Superior temporal gyrus (tissue), 1 donor: ENCODE measurements at regions not wholly inside any gene's neighbourhood (a gene's known extent, or its start where the extent isn't known, plus 50 kb on each side); places are given as distances from the start of the nearest gene placed in this dataset.

Experiments used
- DNase-seq: peaks from one replicate; pipeline ENCODE4 v3.0.0-alpha.2; 2016; ENCODE audit errors: extremely low spot score

DNA sequence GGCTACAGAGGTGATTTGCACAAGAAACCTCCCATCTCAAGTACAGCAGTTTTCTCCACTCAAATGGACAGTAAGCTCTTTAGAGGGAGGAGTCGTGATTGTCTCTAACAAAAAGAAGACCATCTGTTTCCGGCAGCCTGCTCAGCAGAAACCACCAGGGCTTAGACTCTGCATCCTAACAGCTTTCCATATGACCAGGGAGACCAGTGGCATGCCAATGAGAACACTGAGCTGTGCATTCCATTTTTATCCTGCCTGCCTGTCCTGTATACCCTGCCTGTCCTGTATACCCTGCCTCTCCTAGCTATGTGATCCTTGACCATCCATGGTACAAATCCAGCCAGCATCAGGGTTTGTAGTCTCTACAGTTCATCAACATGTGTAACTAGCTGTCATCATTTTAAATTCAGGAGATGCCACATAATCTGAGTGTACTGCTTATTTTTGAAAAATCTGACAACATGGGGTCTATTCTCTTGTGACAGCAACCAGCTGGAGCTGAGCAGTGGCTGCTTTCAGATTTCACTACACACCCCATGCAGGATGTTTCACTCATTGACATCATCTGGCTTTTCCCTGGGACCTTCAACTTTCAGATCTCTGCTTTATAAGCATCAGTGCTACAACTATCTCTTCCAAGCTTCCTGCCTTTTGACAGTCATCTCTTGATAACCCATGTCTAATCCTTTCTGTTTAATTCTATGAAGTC, 50.5 kb upstream of the POU2AF2 start:
- DNase-seq, result no peak

DNA sequence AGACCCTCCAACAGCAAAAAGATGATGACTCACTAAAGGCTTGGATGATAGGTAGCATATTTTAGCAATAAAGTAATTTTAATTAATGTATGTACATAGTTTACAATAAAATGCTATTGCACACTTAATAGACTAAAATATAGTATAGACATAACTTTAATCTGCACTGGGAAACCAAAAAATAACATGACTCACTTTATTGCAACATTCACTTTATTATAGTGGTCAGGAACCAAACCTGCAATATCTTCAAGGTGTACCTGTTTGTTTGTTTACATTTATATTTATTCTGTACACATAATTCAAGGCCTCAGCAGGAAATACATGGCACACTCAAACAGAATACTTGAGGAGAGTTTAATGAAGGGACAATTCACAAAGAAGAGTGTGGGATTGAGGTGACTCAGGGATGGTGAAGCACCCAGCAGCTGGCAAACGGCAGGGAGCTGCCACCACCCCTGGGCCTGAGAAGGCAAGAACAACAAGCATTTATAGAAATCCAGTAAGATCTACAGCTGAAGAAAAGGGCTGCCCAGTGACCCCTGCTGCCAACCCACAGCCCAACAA, 51.5 kb upstream of the POU2AF2 start:
- DNase-seq, result no peak

DNA sequence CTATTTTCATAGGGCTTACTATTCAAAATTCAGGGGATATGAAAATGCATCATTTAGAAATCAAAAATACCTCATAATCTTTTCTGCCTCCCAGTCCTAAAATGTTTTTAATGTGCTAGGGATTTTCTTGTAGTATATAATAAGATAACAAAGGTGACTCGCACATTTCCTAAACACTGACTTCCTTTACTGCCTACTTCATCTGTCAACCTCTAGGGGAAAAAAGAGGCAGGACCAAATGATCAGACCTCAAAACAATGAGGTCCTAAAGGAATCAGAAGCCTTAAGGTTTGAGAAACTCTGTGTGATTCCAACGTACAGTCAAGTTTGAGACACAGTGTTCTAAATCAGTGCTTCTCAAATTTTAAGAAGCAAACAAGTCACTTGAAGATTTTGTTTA, 56.1 kb upstream of the POU2AF2 start:
- DNase-seq, result no peak

DNA sequence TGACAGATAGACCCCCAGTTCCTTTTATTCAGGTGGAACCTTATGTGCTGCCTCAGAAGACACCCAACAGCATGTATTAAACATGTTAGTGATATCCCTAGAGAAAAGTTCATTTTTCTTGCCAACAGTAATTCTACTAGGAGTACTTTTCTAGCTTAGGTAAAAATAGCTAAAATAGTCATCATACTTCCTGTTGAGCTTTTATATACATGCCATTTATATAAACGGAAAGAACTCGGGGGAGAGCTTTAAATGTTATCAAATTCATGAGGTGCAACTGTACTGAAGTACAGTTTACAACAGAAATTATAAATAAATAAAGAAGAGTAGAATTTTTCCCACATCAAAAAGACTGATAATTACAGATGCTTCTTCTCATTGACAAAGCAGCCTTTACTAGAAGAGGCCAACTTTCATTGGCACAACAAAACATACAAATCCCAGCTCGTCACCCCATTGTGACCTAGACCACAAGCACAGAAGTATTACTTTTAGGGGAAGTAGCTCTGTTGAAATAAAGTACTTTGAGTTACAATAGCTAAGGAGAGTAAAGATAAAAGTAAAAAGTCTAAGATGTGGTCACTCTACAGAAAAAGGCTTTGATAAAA, 59.1 kb upstream of the POU2AF2 start:
- DNase-seq, result no peak

DNA sequence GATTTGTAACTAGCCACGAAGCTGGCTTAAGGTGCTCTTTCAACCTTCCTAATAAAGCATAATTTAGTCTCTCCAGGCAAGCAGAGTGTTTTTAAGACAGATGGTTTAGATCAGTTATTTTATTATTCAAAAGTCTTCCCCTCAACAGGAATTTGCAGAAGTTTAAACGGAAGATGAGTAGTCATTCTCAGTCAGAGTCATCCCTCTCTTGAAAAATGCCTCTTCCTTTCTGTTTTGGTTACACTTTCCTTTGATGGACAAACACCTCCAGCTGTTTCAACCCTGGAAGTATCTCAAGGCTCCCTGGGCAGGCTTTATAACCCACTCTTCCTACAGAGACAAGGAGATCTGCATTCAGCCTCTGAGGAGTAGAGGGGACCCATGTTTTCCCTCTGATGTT, 60.3 kb upstream of the POU2AF2 start:
- DNase-seq, result no peak

DNA sequence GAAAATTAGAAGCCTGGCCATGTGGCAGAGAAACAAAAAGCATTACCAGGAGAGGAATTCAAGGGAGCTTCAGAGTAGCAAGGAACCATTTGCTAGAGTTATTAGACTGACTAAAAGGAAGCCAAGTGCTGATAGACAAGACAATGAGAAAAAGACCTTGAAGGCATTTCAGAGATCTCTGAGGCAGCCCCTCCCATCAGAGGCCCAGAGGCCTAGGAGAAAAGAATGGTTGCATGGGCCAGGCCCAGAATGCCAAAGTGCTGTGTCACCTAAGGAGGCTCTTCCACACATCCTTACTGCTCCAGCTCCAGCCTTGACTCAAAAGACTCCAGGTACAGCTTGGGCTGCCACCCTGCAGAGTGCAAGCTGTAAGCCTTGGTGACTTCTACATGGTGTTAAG, 61.8 kb upstream of the POU2AF2 start:
- DNase-seq, result no peak

DNA sequence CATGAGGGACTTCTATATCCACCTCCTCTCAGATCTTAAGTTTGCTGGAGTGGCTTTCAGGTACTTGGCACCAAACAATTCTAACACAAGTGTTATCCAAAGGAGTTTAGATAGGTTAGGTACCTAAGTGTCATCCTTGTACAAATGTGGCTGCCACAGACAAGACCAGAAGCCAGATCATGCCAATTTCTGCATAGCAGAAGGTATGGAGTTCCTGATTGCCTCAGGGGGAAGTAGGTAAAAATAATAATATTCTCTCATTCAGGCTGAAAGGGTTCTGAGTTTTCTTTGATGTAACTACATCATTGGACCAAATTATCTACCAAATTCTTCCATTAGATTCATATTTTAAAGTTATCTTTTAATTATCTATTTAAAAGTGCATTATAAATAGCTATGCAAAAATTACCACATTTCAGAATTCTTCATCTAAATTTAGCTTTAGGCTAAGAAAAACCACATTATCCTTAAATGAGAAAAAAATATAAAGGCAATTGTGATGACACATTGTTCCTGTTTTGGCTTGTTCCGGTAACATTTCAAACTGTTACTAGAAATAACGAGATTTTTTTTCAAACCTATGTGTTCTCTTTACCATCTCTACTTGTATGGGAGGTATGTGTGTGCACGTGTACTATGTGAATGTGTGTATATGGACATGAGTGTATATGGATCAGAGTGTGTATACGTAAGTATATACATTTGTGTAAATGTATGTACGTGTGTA, 66.2 kb upstream of the POU2AF2 start:
- no peak for DNase-seq

DNA sequence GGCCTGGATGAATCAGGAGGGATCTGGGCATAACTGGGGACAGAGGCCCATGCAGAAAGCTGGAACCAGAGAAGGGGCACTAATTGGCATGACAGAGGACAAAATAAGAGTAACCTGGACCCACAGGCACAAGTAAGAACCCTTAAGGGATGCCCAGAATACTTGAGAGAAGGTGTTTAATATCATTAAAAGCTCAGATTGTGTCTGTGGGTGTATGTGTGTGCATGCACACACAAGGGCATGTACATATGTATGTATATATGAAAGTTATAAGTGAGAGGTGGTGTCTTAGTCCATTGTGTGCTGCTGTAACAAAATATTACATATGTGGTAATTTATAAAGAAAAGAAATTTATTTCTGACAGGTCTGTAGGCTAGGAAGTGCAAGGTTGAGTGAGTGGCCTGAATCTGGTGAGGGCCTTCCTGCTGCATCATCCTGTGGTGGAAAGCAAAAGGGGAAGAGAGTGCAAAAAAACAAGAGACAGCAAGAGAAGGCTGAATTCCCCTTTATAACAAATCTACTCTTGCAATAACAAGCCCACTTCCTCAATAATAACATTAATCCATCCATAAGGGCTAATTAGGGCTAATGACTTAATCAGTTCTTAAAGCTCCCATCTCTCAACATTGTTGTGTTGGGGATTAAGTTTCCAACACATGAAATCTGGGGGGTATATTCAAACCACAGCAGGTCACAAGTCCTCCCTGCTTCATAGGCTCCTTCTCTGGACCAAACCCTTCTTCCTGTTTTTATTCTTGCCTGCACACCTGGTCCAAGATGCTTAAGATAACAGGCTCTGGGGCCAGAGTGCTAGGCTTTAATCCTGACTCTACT, 68.3 kb upstream of the POU2AF2 start:
- no peak for DNase-seq

DNA sequence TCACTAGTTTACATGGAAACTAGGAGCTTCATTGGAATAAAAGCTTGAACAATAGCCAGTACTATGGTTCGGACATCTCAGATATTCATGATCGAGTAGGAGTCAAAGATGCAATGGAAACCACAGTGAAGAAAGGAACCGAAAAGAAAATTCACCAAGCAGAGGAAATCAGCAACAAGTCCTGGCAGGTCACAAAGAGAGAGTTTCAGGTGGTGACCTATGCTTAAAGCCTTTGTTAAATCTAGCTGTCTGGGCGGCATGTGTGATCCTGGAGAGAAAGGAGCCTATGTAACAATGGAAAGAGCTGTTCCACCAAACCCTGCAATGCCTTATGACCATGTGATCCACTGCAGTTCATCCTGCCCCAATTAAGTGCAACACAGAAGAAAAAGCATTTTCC, 68.9 kb upstream of the POU2AF2 start:
- no peak for DNase-seq

DNA sequence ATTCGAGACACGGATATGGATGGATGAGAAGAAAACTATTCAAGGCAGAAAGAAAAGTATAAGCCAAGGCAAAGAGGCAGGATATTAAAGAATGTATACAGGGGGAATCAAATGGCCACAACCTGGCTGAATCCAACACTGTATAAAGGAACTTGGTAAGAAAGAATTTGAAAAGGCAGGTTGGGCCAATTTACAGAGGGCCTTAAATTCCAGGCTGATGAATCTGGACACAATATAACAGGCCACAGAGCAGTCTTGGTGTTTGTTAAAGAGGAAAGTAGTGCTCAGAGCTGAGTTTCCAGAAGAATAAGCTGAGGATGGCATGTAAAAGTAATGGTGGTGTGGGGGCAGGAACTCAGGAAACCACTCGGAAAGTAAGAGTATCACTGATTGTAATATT, 72.3 kb upstream of the POU2AF2 start:
- DNase-seq, result no peak

DNA sequence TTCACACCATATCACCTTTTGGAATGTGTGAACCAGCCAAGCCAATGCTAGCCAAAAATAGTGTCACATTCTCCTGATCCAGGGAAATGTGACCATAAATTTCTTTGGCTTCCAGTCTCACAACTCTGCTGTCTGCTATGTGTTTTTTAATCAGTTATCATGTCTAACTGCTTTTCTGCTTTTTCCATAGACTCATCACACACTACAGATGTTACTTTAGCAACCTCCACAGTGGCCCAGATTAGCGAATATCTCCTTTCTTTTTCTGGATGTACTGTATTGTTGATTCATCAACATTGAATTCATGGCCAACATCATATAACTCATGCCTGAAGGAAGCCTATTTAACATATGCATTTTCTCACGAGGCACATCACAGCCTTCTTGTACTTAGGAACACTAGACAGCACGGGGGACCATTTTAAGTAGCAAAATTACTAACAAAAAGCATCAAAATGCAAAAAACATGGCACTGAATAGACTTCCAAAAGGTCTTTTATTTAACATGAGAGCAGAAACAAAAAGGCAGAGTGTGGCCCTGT, 73.1 kb upstream of the POU2AF2 start:
- DNase-seq, result peak; percentile 48

DNA sequence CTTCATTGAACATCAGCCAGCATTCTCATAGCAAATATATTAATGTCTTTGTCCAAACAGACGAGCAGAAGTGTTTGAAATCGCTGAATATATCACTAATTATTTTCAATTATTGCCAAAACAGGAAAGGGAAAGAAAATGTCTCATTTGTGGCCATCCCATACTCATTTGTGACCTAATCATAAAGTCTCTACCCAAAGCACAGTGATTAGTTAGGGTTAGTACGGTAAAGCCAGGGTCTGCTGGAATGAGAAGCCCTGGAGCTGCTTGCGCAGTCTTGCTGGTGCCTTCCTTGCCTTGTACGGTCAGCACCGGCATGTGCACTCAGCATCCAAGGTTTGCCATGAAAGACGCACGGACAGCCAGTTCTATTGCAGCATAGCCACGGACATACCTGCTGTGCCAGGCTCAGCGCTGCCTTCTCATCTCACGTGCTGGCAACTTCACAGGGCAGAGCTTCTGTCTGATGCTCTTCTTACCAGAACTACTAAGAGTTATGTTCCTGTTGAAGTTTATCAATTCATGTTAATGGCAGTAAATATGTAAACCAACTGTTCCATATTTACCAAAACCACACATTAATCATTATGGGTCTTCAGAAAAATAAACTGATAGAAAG, 74.7 kb upstream of the POU2AF2 start:
- DNase-seq, result no peak

DNA sequence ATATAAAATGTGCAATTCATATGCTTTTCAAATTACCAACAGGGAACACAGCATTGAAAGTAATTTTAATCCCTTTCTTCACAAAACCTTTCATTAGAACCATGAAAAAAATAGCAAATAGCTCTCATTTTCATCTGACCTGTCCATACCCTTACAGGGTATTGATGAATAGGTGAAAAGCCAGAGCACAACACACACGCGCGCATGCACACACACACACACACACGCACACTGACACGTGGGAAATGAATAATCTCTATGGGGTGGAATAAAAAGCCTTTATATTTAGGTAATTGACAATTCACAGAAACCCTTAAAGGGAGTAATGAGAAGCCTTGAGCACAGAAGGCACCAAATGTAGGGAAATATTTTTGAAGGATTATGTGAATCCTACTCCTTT, 76.2 kb upstream of the POU2AF2 start:
- no peak for DNase-seq

DNA sequence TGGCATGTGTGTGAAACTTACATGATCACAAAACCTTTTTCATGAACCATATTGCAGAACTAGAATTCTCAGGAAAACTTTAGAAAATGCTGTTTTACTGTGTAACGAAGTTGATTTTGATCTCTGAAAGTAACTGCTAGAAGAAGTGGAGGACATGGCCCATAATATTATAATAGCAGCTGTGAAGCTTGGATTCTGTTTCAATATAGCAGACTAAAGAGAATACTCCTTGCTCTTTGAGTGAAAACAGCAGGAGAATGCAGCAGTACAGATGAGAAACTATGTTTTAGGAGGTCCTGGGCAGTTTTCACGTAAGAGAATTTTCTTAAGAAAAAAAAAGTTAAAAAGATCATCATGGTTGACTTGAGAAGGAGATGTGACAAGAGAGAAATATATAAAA, 76.7 kb upstream of the POU2AF2 start:
- DNase-seq, result no peak

DNA sequence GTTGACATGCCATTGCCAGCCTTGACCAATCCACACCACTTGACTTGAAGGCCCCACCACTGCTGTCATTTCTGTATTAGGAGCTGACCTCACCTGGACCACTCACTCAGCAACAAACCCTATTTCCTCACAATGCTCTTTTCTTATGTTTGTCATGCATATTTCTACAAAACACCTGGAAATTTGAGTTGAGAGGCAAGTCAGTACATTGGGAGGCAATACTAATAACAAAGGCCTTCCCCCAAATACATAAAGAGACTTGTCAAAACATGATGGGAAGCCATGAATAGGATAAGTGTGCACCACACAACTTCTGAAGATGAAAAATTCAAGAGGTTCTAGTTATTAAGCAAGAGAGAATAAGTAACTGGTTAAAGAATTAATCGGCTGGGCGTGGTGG, 77.9 kb upstream of the POU2AF2 start:
- DNase-seq, result no peak

DNA sequence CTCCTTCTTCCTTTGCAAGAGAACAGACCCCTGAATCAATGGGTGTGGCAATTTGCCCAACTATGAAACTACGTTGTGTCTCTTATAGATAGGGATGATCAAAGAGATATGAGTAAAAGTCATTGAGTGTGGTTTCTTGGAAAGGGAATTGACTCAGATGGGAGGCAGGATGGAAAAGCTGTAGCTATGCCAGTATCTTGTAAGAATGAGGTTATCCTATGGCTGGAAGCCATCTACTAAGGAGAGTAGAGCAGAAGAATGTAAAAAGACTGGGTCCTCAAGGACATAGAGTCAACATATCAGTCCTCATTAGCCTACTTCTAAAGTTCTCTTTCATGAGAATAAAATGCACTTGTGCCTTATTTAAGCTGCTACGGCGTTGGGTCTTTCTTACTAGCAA, 78.9 kb upstream of the POU2AF2 start:
- no peak for DNase-seq

DNA sequence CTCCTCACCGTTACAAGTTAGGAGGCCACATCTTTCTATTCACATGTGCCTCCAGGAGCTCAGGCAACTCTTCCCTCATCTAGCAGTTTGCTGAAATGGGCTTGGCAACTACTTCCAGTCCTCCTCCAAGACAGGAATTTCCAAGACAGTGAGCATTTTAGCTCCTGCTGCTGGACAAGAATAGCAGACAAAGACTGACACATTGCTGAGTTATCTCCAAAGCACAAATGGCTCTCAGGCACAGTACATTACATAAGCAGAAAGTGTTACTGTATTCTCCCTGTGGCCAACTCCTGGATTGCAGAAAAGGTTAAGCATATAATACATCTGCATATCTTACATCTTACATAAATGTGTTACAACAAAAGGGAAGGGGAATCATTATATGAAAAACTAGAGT, 83.2 kb upstream of the POU2AF2 start:
- peak; percentile 52 for DNase-seq

DNA sequence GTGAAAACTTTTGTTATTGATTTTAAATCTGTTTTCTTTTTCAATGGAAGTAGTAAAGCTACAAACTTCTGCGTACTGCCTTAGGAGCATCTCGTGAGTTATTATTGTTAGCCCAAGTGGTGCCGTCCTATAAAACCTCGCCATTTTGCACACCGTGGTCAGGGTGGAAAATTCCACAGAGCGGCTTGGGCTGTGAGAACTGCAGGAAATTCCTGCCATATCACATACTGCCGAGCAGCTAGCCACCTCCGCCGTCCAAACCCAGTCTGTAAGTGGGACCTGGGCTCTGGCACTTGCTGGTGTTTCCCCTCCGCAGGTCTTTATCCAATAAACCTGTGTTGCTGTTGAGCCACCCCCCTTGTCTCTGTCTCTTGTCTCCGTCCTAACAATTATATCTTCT, 88.0 kb upstream of the POU2AF2 start:
- DNase-seq, result no peak

DNA sequence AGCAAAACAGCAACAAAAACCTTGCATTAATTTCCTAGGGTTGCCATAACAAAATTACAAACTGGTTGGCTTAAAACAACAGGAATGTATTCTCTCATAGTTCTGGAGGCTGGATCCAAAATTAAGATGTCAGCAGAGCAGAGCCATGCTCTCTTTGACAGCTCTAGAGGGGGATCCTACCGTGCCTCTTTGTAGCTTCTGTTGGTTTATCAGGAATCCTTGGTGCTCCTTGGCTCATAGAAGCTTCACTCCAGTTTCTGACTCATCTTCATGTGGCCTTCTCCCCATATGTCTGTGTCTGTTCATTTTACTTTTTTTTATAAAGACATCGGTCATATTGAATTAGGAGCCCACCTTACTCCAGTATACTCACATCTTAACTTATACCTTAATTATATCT, 90.5 kb upstream of the POU2AF2 start:
- DNase-seq, result no peak

DNA sequence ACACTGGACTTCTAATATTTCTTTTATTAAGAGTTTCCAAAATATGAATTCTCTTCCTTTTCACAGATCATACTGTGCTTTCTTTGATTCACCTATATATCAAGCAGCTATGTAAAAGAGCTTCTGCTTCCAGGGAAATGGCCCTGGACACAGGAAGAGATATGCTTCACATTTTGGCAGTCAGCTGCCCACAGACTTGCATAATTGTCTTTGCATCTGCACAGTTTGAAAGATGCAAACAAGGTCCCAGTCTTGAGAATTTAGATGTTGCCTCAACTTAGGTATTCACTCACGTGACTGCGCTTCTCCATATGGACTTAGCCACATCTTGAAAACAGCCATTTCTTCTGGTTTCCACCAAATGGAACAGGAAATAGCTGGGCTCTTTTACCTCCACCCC, 92.3 kb upstream of the POU2AF2 start:
- DNase-seq, result no peak

DNA sequence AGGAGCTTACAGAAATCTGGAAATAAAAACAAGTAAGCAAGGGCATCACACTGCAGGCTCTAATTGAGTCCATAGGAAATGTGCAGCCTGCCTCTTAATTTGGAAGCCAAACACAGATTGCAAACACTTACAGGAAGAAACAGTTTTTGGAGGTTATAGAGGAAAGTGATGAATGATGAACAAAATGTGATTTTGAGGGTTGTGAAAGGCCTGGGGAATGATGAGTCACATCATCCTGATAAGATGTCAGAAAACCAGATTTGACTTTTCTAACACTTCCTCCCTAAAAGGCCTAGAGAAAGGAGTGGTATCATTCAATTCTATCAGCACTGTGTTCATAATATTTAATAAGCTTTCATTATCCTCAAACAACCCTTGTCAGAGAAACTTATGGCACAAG, 96.6 kb upstream of the POU2AF2 start:
- DNase-seq, result no peak
